PC-3 (cell line): ENCODE measurements at regions not wholly inside any gene's neighbourhood (a gene's known extent, or its start where the extent isn't known, plus 50 kb on each side); places are given as distances from the start of the nearest gene placed in this dataset.

Source experiments
- EZH2 ChIP-seq: fragments of 300-600 bp; sonication (generic); IDR thresholded peaks from one replicate; pipeline ENCODE4 v1.6.1; 2017; ENCODE audit warnings: antibody characterized with exemption, mild to moderate bottlenecking, low read length; ENCODE audit not compliant: unreplicated experiment
- EZH2phosphoT487 ChIP-seq: fragments of 300-600 bp; sonication (generic); IDR thresholded peaks from 2 replicates; pipeline ENCODE4 v1.6.1; 2018; ENCODE audit warnings: mild to moderate bottlenecking, antibody characterized with exemption, low read length, borderline replicate concordance
- TF ChIP-seq, protein P1 (sequence below): fragments of 300-600 bp; sonication (generic); conservative IDR thresholded peaks from 2 replicates; pipeline ENCODE4 v1.5.1; 2017; ENCODE audit warnings: antibody characterized with exemption, low read depth, mild to moderate bottlenecking, low read length

DNA sequence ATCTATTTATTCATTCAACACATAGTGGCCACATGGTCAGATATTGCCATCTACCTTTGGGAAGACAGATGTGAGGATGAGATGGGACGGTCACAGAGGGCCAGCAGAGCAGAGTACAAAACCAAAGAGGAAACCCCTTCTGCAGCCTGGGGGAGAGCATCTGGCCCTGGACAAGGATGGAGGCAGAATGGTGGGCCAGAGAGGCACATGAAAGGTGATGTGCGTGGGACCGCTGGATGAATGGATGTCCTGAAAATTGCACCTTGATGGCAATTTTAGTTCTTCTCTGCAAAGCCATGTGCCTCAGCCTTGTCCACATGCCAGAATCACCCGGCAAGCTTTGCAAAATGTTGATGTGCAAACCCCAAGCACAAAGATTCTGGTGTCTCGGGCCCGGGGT lies 77.4 kb upstream of the CD93 start:
- TF ChIP-seq, protein P1, sequence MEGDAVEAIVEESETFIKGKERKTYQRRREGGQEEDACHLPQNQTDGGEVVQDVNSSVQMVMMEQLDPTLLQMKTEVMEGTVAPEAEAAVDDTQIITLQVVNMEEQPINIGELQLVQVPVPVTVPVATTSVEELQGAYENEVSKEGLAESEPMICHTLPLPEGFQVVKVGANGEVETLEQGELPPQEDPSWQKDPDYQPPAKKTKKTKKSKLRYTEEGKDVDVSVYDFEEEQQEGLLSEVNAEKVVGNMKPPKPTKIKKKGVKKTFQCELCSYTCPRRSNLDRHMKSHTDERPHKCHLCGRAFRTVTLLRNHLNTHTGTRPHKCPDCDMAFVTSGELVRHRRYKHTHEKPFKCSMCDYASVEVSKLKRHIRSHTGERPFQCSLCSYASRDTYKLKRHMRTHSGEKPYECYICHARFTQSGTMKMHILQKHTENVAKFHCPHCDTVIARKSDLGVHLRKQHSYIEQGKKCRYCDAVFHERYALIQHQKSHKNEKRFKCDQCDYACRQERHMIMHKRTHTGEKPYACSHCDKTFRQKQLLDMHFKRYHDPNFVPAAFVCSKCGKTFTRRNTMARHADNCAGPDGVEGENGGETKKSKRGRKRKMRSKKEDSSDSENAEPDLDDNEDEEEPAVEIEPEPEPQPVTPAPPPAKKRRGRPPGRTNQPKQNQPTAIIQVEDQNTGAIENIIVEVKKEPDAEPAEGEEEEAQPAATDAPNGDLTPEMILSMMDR: no peak
- TF ChIP-seq EZH2 (no peak), EZH2phosphoT487 (no peak)
